GM12892 (cell line): ENCODE measurements at regions not wholly inside any gene's neighbourhood (a gene's known extent, or its start where the extent isn't known, plus 50 kb on each side); places are given as distances from the start of the nearest gene placed in this dataset.

Experiments used
- POLR2A ChIP-seq: IDR thresholded peaks from 2 replicates; pipeline ENCODE4 v1.6.1; 2011; ENCODE audit warnings: low read depth, low read length, control low read depth
- POLR2AphosphoS5 ChIP-seq: IDR thresholded peaks from 2 replicates; pipeline ENCODE4 v1.6.1; 2011; ENCODE audit warnings: low read depth, low read length, control low read depth
- TAF1 ChIP-seq: IDR thresholded peaks from 2 replicates; pipeline ENCODE4 v1.6.1; 2011; ENCODE audit warnings: low read depth, mild to moderate bottlenecking, control low read depth, low read length, borderline replicate concordance

- TF ChIP-seq POLR2A (no peak), TAF1 (no peak), POLR2AphosphoS5 (no peak)
These were observed 57.8 kb upstream of the TCF20 start for GRCh38 chr22:42328130-42328783.
